ENCODE measurements at regions not wholly inside any gene's neighbourhood (a gene's known extent, or its start where the extent isn't known, plus 50 kb on each side); places are given as distances from the start of the nearest gene placed in this dataset.
"Not testable (repeated sequence)": the region's sequence is repeated elsewhere in the genome, so short reads cannot be mapped to it uniquely, and the experiment has no call there.

DNA sequence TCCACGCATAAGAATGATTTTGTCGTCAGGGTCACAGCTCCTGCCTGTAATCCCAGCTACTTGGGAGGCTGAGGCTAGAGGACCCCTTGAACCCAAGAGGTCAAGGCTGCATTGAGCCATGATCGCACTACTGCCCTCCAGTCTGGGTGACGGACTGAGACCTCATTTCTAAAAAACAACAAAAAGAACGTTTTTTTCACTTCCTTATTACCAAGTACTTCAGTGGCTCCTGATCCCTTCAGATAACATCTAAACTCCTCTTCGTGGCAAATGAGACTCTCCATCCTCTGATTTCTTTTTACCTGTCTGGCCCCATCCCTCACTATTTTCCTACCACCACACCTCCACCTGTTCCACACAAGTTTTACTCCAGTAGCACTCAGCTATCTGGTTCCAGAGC lies 105.4 kb upstream of the TLK1 start:
- no peaks in the 10 kb centered on the region for H3K27me3 Mint-ChIP-seq (ENCODE audit: low read depth in 3 of 3)
- H3K27ac Mint-ChIP-seq, result no peak overlapping the region
- no peak overlapping the region for H3K4me3 Mint-ChIP-seq
- H3K4me1 Mint-ChIP-seq, result no peaks in the 10 kb centered on the region
- H3K9me3 Mint-ChIP-seq, result no peaks in the 10 kb centered on the region
- DNase-seq, result no peak
- peaks cover 0 to 3% (median 0%) of the 10 kb centered on the region in 3 donors for H3K36me3 Mint-ChIP-seq

DNA sequence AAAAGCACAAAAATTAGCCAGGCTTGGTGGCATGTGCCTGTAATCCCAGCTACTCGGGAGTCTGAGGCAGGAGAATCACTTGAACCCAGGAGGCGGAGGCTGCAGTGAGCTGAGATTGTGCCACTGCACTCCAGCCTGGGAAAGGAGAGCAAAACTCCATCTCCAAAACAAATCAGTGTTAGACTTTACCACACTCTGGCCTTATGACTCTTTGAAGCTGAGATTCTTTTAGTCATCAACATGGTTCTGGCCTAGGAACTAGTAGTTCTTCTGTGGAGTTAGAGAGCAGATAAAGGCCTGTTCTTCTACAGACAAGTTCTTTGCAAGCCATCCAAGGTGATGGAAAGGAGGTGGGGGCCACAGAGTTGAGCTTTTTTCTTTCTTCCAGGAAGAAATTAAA lies 100.8 kb upstream of the TLK1 start:
- not testable (repeated sequence) for H3K27ac Mint-ChIP-seq, H3K4me3 Mint-ChIP-seq, H3K4me1 Mint-ChIP-seq

DNA sequence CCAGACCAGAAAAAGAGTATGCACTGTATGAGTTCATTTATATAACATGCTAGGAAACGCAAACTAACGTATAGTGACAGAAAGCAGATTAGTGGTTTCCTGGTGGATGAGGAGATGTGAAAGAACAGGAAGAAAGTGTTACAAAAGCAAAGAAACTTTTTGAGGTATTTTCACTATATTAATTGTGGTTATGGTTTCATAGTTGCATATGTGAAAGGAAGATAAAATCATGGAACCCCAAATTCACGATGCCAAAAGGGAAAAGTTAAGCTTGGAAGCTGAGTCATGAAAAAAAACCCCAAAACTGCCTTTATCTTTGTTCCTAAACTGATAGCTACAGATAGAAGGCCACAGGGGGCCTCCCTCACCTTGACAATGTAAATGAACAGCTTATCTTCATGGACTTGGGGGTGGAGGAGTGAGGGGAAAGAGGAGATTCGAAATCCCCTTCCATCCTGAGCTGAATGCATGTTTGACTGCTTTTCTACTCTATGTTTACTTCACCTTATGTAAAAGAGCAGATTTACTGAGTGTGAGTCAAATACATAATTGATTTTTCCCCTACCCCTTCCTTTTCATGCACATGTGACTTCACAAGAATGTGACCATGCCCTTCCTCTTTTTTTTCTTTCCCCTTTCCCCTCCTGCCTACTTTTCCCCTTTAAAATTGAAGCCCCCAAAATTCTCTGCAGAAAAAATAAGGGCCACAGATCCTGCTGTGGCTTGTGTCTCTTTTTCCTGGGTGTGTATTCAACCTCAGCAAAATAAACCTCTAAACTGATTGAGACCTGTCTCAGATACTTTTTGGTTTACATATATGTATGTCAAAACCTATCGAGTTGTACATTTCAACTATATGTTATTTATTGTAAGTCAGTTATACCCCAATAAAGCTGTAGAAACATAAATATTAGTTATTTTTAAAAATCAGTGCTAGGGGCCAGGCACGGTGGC lies 100.1 kb upstream of the TLK1 start:
- Mint-ChIP-seq H3K36me3 (peaks cover 0 to 3% (median 0%) of the 10 kb centered on the region in 3 donors), H3K27ac (no peak overlapping the region), H3K4me1 (peaks cover 3 to 9% of the 10 kb centered on the region in 2 donors), H3K27me3 (ENCODE audit: low read depth in 3 of 3) (peaks cover 0 to 5% (median 2%) of the 10 kb centered on the region in 3 donors), H3K4me3 (no peak overlapping the region), H3K9me3 (peaks cover 0 to 1% (median 0%) of the 10 kb centered on the region in 6 donors)
- no peak for DNase-seq

More for the DNA sequence above, 100.8 kb upstream of the TLK1 start:
- not testable (repeated sequence) for H3K9me3 Mint-ChIP-seq; H3K36me3 Mint-ChIP-seq; DNase-seq; H3K27me3 Mint-ChIP-seq (ENCODE audit: low read depth in 3 of 3)

DNA sequence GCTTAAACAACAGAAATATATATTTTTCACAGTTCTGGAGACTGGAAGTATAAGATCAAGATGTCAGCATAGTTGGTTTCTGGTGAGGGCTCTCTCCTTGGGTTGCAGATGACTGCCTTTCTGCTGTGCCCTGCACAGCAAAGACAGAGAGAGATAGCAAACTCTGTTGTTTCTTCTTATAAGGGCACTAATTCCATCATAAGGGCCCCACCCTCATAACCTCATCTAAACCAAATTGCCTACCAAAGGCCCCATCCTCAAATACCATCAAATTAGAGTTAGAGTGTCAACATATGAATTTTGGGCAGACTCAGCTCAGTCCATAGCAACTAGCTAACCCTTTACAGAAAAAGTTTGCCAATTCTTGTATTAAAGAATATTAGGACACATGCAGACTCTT lies 94.0 kb upstream of the TLK1 start:
- DNase-seq, result no peak
- H3K27ac Mint-ChIP-seq, result no peak overlapping the region
- H3K4me3 Mint-ChIP-seq, result no peak overlapping the region
- H3K9me3 Mint-ChIP-seq, result peaks cover 0 to 5% (median under 1%) of the 10 kb centered on the region in 6 donors
- H3K27me3 Mint-ChIP-seq (ENCODE audit: low read depth in 3 of 3), result peaks cover 6 to 8% (median 7%) of the 10 kb centered on the region in 3 donors
- H3K36me3 Mint-ChIP-seq, result no peaks in the 10 kb centered on the region
- no peaks in the 10 kb centered on the region for H3K4me1 Mint-ChIP-seq

DNA sequence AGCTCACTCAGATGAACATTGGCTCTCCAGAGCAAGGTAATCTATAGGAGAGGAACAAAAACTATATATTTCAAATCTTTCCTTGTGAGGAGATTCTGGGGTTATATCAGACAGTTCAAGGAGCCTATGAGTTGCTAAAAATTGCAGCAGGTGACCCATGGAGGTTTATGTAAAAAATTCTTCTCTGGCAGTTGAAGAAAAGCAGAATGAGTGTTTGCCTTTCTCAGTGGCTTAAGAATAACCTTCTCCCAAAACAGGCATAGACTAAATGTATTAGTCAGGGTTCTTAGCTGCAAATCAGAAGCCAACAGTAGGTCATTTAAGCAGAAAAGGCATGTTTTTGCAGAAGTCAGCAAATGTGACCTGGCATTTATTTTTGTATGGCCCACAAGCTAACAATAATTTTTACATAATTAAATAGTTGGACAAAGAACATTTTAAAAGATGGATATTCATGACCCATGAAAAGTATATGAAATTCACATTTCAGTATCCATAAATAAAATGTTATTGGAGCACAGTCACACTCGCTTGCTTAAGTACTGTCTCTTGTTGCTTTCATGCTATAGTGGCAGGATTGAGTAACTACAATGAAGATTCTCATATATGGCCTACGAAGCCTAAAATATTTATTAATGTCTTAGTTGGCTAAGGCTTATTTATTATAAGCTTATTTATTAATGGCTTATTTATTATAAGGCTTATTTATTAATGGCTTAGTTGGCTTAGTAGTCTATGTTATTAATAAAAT lies 93.4 kb upstream of the TLK1 start:
- no peak for DNase-seq
- no peaks in the 10 kb centered on the region for H3K36me3 Mint-ChIP-seq
- H3K4me3 Mint-ChIP-seq, result no peak overlapping the region
- H3K4me1 Mint-ChIP-seq, result no peaks in the 10 kb centered on the region
- H3K27me3 Mint-ChIP-seq (ENCODE audit: low read depth in 3 of 3), result peaks cover 5 to 8% (median 7%) of the 10 kb centered on the region in 3 donors
- no peak overlapping the region for H3K27ac Mint-ChIP-seq
- H3K9me3 Mint-ChIP-seq, result peaks cover 0 to 5% (median under 1%) of the 10 kb centered on the region in 6 donors

DNA sequence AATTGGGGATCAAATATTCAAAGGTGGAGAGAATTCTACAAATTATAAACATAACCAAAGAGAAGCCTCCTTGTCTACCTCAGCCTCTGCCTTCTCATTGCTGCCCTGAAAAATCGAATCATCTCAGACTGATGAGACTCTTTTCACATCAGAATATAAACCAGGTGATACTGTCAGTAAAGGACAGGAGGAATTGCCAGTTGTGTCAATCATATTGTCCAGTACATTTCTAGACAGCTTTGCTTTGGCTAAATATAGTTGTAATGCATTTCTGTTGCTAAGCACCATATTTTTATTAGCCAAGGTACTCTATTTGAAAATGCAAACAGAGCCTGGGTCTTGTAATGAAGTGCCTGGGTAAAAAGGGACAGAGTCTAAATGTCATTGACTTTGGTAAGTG lies 92.6 kb upstream of the TLK1 start:
- Mint-ChIP-seq H3K36me3 (no peaks in the 10 kb centered on the region), H3K4me3 (no peak overlapping the region), H3K4me1 (peaks cover 2 to 8% of the 10 kb centered on the region in 2 donors), H3K27me3 (ENCODE audit: low read depth in 3 of 3) (peaks cover 5 to 8% (median 7%) of the 10 kb centered on the region in 3 donors), H3K9me3 (peaks cover 0 to 5% (median under 1%) of the 10 kb centered on the region in 6 donors), H3K27ac (no peak overlapping the region)
- no peak for DNase-seq

DNA sequence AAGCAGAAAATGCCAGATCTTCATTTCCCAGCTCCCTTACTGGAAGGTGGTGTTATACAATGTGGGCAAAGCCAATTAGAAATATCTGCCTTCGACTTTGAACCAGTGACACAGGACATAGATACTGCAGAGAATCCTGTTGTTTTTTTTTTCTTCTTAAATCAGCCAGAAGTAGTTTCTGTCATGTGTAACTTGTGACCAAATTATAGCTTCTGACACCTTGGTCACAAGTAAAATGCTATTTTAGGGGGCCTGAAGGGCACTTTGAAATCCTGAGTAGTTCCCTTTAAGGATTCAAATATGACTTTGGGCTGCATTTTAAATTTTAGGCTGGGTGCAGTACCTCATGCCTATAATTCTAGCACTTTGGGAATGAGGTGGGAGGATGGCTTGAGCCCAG lies 89.0 kb upstream of the TLK1 start:
- Mint-ChIP-seq H3K27ac (no peak overlapping the region), H3K4me3 (no peak overlapping the region), H3K36me3 (no peaks in the 10 kb centered on the region), H3K4me1 (peaks cover 5 to 13% of the 10 kb centered on the region in 2 donors), H3K9me3 (peaks cover 0 to 2% (median 0%) of the 10 kb centered on the region in 6 donors), H3K27me3 (ENCODE audit: low read depth in 3 of 3) (peaks cover 1 to 8% (median 5%) of the 10 kb centered on the region in 3 donors)
- DNase-seq, result no peak

DNA sequence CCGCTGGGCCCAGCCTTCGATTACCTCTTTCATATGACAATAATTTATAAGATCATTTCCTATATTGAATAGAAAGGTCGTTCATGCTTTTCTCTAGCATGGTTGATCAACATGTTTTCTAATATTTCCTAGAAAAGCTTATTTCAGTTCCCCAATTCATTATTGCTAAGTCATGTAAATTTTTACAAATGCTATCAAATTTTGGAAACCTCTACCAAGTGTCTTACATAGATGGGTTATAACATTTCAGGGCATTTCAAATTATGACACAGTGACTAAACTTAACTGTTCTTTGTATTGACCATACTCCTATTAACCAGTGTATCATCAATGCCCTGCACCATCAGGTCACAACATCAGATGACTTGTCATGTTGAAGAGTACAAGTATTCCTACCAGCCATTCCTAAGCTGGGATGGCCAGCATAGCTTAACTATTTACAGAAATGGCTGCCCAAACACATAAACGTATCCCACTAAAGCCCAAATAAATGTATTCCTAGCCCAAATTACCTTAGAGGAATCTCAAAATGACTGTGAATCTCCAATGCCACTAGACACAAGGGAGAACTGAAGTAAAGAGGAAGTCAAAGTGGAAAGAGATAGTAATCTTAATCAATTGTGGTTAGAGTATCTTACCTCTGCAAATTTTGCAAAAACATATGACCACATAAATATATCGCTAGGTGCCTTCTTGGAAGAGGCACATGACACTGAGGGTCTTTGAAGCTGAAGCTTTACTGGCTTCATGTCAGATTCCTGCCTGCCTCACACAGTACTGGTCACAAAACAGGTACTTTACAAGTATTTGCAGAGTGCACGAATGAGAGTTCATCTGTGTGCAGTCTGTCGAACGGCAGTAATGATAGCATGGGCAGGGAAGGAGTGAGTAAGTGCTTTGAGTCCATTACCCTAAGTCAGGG lies 87.3 kb upstream of the TLK1 start:
- DNase-seq, result no peak
- Mint-ChIP-seq H3K36me3 (no peaks in the 10 kb centered on the region), H3K4me1 (peaks cover 5 to 13% of the 10 kb centered on the region in 2 donors), H3K9me3 (no peaks in the 10 kb centered on the region), H3K4me3 (no peak overlapping the region), H3K27ac (no peak overlapping the region), H3K27me3 (ENCODE audit: low read depth in 3 of 3) (peaks cover 1 to 8% (median 3%) of the 10 kb centered on the region in 3 donors)

DNA sequence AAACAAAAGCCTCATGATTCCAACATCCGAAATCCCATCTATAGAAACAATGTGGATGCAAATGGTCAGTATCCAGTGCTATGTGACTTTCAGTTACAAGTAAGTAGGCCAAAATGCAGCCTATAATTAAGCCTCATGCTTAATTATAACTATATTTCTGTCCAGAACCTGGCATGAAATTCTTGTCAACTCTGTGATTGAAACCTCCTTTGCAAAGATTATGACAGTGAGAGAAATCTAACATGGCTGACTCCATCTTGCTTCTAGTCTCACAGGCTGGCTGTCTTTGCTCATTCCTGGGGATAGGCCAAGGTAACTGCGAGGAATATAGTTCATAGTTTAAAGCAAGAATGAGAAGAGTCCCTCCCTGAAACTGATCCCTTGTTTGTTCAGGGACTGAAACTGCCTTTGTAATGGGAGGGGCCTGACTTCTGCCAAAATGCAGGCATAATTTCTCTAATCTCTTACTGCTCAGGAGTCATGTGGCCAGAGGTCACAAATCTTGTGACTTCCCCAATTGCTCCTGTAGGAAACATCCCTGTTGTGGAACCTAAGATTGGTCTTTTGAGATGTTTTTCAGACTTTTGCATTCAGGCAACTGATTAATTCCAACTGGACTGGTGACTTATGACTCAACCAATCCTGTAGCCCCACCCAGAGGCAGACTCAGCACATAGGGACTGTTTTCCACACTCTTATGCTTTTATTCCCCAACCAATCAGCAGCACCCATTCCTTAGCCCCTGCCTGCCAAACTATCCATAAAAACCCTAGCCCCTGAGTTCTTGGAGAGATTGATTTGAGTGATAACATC lies 84.5 kb upstream of the TLK1 start:
- DNase-seq, result no peak
- Mint-ChIP-seq H3K9me3 (no peaks in the 10 kb centered on the region), H3K36me3 (no peaks in the 10 kb centered on the region), H3K27ac (no peak overlapping the region), H3K4me3 (no peak overlapping the region), H3K4me1 (peaks cover 5 to 13% of the 10 kb centered on the region in 2 donors), H3K27me3 (ENCODE audit: low read depth in 3 of 3) (peaks cover 2 to 4% (median 2%) of the 10 kb centered on the region in 3 donors)

DNA sequence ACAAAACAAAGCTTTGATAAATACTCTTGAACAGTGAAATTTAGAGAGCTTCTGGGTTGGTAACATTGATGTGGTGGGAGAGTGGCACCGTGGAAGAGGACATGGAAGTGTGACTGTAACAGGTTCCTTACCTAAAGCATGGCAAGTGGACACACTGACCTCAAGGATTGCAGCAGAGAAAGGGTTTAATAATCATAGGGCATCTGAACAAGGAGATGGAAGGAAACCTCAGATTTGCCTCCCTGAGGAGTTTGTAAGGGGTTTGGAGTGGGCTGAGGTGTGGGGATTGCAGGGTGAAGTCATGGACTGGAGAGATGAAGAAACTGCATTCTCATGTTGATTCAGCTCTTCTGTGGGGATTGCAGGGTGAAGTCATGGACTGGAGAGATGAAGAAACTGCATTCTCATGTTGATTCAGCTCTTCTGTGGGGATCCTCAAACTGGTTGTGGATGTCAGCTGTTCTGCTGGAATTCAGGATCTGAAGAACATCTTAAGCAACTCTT lies 83.8 kb upstream of the TLK1 start:
- no peak for DNase-seq
- Mint-ChIP-seq H3K27me3 (ENCODE audit: low read depth in 3 of 3) (peaks cover 2 to 4% (median 2%) of the 10 kb centered on the region in 3 donors), H3K36me3 (no peaks in the 10 kb centered on the region), H3K27ac (no peak overlapping the region), H3K4me1 (peaks cover 5 to 13% of the 10 kb centered on the region in 2 donors), H3K4me3 (no peak overlapping the region), H3K9me3 (no peaks in the 10 kb centered on the region)

DNA sequence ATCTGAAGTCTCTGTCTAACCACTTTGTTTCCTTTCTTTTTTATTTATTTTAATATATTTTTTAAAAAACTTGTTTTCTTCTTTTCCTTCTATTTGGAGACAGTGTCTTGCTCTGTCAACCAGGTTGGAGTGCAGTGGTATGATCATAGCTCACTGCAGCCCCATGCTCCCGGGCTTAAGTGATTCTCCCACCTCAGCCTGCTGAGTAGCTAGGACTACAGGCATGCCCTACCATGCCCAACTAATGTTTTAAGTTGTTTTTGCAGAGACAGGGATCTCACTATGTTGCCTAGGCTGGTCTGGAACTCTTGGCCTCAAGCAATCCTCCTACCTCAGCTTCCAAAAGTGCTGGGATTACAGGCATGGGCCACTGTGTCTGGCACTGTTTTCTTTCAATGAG lies 81.1 kb upstream of the TLK1 start:
- Mint-ChIP-seq H3K36me3 (no peaks in the 10 kb centered on the region), H3K27ac (no peak overlapping the region), H3K4me1 (peaks cover 0 to 6% of the 10 kb centered on the region in 2 donors), H3K9me3 (no peaks in the 10 kb centered on the region), H3K27me3 (ENCODE audit: low read depth in 3 of 3) (peaks cover 2 to 6% (median 6%) of the 10 kb centered on the region in 3 donors), H3K4me3 (no peak overlapping the region)
- no peak for DNase-seq

DNA sequence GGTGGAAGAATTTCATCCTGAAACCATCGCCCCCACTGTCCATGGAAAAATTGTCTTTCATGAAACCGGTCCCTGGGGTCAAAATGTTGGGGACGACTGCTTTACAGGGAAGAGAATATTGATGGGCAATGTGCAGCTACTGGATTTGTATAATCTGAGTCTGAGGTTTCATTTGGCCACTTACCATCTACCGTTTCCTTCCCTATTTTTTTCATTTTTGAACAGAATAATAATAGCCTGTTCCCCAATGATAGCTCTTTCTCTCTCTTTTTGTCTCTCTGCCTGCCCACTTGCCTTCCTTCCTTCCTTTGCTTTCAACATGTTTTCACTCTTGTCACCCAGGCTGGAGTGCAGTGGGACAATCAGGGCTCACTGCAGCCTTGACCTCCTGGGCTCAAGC lies 78.3 kb upstream of the TLK1 start:
- Mint-ChIP-seq H3K4me3 (no peak overlapping the region), H3K4me1 (peaks cover 0 to 6% of the 10 kb centered on the region in 2 donors), H3K27me3 (ENCODE audit: low read depth in 3 of 3) (peaks cover 2 to 6% (median 6%) of the 10 kb centered on the region in 3 donors), H3K9me3 (no peaks in the 10 kb centered on the region), H3K27ac (no peak overlapping the region), H3K36me3 (no peaks in the 10 kb centered on the region)
- no peak for DNase-seq
